HG03039 (cell line): ENCODE measurements at regions not wholly inside any gene's neighbourhood (a gene's known extent, or its start where the extent isn't known, plus 50 kb on each side); places are given as distances from the start of the nearest gene placed in this dataset.
"Not testable (repeated sequence)": the region's sequence is repeated elsewhere in the genome, so short reads cannot be mapped to it uniquely, and the experiment has no call there.

Experiments used
- ATAC-seq: cut with Tn5 transposase; IDR thresholded peaks from one replicate; pipeline ENCODE4 v1.9.1; 2021; ENCODE audit warnings: mild to moderate bottlenecking, moderate library complexity; ENCODE audit not compliant: unreplicated experiment

DNA sequence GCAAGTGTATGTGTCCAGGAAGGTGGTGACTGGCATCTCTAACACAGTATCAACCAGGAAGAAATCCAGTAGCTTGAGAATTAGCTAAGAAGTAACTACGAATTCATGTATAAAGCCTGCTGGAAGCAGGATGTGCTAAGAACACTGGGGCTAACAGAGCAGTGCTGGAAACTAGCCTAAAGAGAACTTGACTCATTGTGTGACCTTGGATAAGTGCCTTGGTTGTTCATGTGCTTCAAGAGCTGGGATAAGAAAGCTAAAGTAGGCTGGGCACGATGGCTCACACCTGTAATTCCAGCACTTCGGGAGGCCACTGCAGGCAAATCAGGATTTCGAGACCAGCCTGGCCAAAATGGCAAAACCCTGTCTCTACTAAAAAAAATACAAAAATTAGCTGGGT lies 186.9 kb downstream of the RRAGC start:
- no peak for ATAC-seq

DNA sequence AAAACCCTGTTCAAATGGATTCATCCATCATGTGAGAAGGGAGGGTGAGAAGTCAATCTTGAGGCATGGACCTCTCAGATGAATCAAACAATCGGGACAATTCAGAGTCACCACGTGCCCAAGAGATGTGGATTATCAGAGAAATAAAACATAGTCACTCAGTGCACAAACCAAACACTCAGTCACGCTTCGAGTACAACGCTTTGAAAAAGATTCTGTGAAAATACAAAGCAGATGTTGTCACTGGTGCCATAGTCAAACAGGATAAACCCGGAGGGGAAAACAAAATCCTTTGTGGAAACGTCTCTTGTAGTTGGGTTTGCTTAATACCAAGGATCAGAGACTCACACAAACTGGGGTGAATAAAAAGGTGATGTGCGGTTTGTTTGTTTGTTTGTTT lies 188.4 kb downstream of the RRAGC start:
- ATAC-seq: no peak

DNA sequence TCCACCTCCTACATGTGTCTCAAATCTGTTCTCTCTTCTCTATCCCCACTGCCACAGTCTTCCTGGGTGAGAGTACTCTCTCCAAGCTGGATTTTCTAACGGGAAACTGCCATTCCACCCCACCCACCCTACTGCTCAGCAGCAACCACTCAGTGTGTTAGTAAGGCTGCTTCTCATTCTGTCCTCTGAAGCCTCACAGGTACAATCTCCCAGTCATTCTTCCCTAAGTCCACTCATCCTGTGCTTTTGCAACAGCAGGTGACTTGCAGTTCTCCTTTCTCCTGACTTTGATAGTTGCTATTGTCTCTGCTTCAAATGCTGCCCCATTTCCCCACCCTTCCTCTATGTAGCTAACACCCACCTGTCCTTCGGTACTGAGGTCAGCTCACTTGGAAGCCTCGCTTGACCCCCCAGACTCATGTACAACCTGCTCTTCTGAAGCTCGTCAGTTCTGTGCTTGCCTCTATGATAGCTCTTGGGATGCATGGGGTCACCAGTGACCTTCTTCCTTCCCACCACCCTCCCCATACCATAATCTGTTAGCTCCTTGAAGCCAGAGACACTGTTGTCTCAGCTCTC lies 188.9 kb downstream of the RRAGC start:
- ATAC-seq: no peak

DNA sequence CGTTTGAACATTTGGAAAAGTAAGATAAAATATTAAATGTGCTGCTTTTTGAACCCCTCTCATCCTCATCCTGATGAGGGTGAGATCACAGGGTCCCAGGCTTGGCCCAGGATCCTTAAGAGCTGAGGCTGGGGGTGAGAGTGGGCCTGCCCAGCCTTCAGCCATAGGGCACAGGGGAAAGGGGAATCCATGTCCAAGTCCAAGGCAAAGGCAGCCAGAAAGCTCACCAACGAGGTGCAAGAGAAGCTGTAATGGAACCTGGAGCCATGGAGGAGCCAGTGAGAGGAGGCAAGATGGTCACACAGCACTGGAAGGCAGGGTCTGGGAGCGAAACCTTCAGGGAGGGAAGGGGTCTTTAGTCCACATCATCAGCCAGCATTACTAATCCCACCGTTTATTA lies 191.9 kb downstream of the RRAGC start:
- no peak for ATAC-seq

DNA sequence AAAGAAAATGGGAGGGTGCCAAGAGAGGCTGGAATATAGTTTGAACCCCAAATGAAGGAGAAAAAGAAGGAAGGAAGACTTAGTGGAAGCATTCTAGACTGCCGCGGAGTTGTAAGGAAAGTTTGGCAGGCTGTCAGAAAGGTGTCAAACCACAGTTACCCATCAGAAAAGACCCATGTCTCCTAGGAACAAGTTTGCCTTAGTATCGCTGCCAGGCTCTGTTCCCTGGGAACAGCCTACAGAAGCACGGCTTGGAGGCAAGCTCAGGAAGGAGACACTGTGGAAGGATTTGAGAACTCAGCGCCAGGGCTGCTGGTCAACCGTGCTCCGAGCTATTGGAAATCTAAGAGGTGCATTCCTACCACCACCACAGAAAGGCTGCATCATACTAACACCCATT lies 197.4 kb downstream of the RRAGC start:
- no peak for ATAC-seq

DNA sequence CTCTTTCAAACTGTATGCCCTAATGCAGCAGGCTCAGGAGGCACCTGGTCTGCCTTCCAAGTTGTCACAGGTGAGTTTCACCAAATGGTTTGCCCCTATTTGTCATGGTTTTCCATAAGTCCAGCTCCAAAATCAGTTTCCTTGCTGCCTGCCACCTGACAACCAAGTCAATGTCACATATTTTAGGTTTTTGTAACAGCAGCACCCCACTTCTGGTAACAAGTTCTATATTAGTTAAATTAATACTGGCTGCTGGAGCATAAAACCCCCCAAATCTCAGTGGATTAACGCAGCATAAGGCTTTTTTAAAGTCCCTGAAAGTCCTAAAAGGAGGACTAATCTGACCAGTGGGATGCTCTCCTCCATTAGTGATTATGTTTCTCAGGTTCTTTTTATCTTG lies 200.7 kb downstream of the RRAGC start:
- no peak for ATAC-seq

DNA sequence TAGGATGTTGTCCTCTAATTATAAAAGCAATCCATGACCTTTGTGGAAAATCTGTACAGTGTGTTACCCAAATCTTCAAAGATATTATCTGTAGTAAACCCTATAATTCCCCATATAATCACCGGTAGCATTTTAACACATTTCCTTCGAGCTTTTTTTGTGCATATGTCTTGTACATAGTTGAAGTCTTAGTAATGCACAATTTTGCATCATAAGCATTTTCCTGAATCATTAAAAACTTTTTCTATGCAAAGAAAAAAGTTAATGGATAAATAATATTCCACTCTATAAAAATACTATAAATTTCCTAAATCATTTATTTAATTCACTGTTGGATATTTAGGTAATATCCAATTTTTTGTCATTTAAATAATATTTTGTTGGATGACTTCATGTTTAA lies 201.7 kb downstream of the RRAGC start:
- ATAC-seq: no peak

DNA sequence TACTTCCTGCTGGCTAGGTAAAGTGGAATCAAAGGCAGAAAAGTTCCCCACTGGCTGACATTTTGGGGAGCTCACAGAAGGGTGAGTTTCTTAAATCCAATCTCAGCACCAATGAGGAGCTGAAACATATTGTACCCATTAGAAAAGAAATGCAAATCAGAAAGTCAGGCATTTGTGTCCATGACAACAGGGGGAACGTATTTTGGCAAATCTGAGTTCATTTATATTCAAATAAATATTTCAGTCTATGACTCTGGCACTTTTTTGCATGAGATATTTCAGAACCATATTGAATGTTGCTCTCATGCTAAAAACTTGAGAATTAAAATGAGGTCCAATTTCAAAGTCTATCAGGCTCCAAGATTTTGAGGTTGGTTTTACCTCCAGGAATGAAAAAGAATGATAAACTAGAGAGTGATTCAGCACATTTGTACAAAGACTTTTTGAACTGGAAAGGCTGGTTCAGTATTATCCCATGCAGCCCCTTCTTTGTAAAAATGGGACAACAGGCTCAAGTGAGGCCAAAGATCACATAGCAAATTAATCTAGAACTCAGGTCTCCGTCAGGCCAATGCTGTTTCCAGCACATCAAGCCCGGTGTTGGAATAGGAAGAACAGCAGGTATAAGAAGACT lies 202.2 kb downstream of the RRAGC start:
- ATAC-seq: no peak

DNA sequence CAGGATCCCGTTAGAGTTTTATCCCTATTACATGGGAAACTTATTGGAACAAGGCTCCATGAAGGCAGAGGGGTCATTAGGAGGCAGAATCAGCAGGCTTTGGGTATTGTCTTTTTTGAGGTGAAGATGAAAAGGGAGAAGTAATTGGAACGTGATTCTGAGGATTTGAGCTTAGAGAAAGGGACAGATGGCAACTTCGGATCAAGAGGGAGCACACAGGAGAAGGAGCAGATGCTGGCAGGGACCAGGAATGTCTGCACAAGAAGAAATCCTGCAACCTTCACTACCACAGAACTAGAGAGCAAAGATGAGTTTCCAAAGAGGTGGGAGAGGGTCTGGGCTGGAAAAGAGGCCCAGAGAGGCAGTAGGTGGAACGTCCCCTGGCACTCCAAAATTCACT lies 202.8 kb downstream of the RRAGC start:
- no peak for ATAC-seq

DNA sequence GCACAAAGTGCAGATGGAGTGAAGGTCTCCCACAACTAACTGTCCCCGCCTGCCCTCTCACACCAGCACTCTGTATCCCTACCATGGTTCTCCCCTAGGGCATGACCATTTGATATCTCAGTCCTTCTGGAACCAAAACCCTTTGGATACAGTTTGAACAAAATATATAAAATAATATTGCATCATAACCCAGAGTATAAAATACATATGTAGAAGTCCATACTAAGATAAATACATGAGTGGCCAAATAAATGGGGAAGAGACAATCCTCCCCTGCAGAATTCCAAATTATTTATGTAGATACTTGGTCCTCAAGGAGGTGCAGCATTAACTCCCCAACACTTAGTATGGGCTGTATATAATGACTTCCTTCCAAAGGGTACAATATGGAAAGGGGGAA lies 207.4 kb downstream of the RRAGC start:
- no peak for ATAC-seq

DNA sequence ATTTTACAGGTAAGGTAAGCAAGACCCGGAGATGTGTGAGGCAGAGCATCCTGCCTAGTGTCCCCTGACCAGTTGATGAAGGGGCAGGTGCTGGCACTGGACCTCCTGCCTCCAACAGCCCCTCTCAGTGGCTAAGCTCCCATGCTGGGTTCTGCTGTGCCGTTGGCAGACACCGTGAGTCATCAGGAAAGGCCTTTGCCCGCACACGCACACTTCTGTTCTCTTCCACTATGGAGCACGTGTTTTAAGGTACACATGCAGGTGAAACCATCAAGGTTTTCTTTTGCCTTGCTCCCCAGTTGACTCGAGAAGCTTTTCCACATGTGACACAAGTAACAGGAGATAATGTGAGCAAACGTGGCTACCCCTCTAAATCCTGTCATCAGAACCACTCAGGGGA lies 207.9 kb downstream of the RRAGC start:
- no peak for ATAC-seq

DNA sequence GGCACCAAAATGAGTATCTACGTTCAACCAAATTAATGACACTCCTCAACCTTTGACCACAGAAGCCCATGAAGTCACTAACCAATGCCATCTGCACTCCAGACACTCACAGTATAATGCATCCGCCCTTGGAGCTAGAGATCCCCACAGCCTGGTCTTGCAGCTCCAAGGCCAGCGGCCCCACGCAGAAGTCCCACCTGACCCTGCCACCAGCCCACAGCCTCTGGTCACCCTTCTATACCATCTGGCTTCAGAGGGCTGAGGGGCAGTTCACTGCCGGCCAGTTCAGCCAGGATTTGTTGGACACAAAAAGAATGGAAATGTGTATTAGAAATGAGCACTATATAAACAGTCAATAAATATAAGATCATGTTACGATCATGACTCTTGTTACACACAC lies 211.2 kb downstream of the RRAGC start:
- no peak for ATAC-seq

DNA sequence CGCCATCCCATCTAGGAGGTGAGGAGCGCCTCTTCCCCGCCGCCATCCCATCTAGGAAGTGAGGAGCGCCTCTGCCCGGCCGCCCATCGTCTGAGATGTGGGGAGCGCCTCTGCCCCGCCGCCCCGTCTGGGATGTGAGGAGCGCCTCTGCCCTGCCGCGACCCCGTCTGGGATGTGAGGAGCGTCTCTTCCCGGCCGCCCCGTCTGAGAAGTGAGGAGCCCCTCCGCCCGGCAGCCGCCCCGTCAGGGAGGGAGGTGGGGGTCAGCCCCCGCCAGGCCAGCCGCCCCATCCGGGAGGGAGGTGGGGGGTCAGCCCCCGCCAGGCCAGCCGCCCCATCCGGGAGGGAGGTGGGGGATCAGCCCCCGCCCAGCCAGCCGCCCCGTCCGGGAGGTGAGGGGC lies 212.2 kb downstream of the RRAGC start:
- not testable (repeated sequence) for ATAC-seq

DNA sequence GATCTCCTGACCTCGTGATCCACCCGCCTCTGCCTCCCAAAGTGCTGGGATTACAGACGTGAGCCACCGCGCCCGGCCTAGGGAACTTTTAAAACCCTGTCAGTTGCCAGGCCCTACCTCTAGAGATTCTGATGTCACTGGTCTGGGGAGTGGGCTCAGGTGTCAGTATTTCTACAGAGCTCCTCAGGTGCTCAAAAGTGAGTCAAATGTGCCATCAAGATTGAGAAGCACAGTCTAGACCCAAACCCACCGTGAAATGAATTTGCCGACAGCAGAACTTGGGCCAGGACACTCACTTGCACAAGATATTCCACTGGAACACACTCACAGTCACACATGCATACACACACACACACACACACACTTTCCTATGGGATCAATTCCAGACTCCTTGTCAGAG lies 215.5 kb downstream of the RRAGC start:
- no peak for ATAC-seq

DNA sequence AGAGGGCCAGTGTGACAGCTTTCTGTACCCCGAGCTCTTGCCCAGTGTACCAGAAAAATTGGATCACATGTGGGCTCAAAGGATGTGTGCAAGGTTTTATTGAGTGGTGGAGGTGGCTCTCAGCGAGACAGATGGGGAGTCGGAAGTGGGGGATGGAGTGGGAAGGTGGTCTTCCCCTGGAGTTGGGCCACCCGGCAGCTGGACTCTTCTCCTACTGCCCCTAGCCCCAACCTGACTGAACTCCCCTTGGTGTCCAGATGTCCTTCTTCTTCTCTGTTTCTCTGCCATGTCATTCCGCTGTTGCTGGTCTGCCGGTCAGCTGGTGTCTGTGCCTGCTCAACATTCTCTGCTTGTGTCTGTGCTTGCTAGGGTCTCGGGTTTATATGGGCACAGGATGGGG lies 217.9 kb downstream of the RRAGC start:
- ATAC-seq: no peak

DNA sequence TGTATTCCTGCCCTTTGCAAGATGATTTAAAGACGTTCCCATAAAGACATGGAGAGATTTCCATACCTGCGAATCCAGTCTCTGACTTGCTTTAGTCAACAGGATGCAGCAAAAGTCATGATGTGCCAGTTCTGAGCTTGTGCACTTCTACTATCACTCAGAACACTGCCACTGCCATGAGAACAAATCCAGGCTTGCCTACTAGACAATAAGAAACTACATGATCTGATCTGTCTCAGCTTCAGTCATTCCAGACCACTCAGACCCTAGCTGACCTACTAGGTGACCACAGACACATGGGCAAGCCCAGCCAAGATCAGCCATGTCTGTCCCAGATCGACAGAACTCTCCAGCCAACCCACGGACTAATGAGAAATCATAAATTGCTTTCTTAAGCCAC lies 219.2 kb downstream of the RRAGC start:
- ATAC-seq: no peak

DNA sequence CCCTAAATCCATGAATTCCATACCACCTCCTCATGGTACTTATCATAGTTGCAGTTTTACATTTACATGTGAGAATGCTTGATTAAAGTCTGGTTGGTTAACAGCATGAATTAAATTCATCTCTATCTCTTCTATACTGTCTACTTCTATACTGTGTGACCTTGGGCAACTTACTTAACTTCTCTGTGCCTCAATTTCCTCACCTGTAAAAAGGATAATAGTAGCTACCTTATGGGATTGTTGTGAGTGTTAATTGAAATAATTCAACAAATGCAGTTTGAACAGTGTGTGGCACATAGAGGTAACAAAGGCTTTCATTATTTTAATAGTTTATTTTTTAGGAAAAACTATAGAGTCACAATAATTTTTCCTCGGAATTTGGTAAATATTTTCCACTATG lies 231.3 kb downstream of the RRAGC start:
- ATAC-seq: no peak

DNA sequence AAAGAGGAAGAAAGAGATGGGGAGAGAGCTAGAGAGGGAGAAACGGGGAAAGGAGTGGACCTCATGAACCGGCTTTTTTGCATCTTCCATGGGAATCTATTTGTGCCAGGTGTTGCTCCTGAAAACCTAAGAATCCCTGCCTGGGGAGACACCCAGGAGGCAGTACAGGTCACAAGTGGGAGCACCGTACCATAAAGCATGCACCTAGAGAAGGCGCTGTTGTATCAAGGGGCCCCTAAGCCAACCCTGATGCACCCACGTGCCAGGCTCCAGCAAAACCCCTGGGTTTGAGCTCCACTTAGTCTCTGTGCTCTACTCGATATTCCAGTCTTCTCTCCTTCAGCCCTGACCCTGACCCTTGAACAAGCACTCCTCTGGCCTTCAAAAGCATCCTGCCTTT lies 233.6 kb downstream of the RRAGC start:
- ATAC-seq: no peak

DNA sequence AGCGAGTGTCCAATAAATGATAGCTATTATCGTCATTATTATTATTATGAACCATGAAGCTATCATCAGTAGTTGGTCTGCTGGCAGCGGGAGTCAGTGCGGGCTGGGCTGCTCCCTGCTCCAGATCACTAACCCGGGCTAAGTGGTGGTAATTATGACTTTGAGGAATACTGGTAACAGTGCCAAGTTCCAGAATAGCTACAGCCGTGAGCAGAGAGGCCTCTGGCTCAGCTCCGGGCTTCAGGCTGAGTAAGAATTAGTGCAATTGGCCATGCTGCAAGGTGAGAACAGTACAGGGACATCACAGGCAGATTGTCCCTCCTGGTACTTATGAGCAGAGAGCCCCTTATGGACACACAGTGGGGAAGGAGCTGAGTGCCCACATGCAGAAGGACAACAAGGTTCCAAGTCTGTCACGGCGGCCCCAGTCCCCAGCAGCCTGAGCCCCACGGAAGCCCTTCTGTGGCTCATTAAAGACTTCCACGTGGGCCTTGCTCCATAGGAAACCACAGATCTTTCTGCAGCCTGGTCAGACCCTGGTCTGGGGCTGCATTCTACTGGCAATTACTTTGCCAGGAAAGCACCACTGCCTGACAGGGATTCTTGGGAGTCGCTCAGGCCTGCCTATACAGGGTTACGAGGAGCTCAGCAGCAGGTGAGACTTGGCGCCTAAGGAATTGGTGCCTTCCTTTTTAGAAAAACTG lies 235.1 kb downstream of the RRAGC start:
- no peak for ATAC-seq

DNA sequence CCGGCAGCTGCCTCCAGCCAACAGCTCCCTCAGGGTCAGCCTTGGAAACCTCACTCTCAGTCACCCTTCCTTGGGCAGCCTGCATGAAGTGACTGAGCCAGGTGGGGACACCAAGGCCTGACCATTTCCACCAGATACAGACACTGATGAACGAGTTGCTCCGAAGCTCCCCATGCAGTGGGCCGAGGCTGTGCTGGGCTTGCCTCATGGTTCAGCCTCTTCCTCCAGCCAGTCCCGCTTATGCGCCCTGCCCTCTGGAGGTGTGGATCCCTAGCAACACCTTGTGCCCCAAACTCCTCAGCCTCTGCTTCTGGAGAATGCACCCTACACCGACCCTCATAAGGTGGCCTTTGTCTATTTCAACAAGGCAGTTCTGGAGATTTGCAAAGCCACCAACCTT lies 236.0 kb downstream of the RRAGC start:
- no peak for ATAC-seq

DNA sequence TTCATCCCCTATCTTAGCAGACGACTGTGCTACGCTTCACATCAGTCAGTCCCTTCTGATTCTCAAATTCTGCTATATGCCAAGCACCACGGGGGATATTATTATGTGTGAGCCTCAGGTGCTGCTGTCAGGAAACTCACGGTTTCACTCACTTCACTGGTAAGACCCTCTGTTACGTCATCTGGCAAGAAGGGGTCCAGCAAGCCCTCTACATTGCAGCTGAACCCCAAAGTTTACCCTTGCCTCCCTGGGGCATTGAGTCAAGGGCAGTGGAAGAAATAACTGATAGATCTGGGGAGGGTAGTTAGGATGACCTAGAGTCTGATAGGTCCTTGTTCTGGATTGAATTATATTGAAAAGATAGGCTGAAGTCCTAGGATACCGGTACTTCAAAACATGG lies 237.4 kb downstream of the RRAGC start:
- no peak for ATAC-seq

DNA sequence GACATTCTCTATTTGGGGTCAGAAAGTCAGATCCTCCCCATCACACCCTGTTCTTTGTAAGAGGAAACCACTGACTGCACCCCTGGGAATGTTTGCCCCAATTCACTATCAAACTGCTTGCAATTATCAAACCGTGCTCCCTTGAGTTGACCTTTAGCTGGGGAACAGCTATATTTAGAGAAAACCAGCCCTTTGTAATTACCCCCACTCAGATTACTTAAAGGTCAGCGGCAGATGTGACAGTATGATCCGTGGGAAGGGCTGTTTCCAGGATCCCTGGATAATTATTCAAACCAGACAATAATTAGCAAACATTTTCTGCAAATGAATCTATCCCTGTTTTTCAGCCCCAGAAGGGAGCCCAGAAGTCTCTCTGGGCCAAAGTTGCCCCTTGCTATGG lies 242.7 kb downstream of the RRAGC start:
- no peak for ATAC-seq

DNA sequence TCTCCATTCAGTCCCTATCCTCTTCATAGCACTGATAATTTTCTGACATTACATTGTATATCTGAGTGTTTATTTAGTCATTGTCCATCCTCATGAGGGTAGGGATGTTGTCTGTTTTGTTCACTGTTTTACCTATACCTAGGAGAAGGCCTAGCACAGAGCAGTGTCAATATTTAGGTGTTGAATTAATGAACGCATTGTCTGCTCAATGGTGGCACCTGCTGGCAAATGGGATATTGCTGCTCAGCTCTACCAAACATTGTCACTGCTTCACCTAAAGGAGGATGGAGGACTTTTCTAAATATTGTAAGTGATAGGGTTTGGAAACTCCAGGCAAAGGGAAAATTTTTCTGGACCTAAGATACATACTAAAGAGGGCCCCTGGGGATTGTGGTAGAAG lies 243.9 kb downstream of the RRAGC start:
- no peak for ATAC-seq
